Activated CD8-positive, alpha-beta T cell treated with anti-CD3 and anti-CD28 coated beads for 36 hours (primary cell): ENCODE measurements at regions not wholly inside any gene's neighbourhood (a gene's known extent, or its start where the extent isn't known, plus 50 kb on each side); places are given as distances from the start of the nearest gene placed in this dataset.

ENCODE experiments used
- ATAC-seq: fragments of 200-7000 bp; cut with Tn5 transposase; one replicate; pipeline ENCODE4 v1.10.0; 2021; ENCODE audit warnings: mild to moderate bottlenecking, moderate library complexity
- CTCF ChIA-PET: fragments of 350-600 bp; sonication (Branson Sonifier 250); formaldehyde crosslinking; loops from one replicate; lab custom pipeline; 2021; ENCODE audit warnings: antibody characterized with exemption; lab: Charles Lee
- POLR2A ChIA-PET: fragments of 350-600 bp; sonication (Branson Sonifier 250); formaldehyde crosslinking; loops from one replicate; lab custom pipeline; 2021; ENCODE audit warnings: antibody characterized with exemption; lab: Charles Lee
- DNase-seq: peaks from one replicate; pipeline ENCODE4 v3.0.0-alpha.2; 2020
- H3K27ac Mint-ChIP-seq: one replicate; pipeline ENCODE4 v1.8.0; 2021; ENCODE audit warnings: mild to moderate bottlenecking, mixed read lengths
- H3K27me3 Mint-ChIP-seq: one replicate; pipeline ENCODE4 v1.8.0; 2021; ENCODE audit warnings: mixed read lengths
- H3K36me3 Mint-ChIP-seq: one replicate; pipeline ENCODE4 v1.8.0; 2021; ENCODE audit warnings: low read depth, mixed read lengths
- H3K4me1 Mint-ChIP-seq: one replicate; pipeline ENCODE4 v1.8.0; 2021; ENCODE audit warnings: low read depth, mixed read lengths
- H3K4me3 Mint-ChIP-seq: one replicate; pipeline ENCODE4 v1.8.0; 2021; ENCODE audit warnings: mild to moderate bottlenecking, moderate library complexity, mixed read lengths
- H3K9me3 Mint-ChIP-seq: one replicate; pipeline ENCODE4 v1.8.0; 2021; ENCODE audit warnings: mixed read lengths
- intact Hi-C: fragments of 100-400 bp; cut with micrococcal nuclease; formaldehyde crosslinking; loops from one replicate; pipeline ENCODE4 v1.10.0; 2022
- TF ChIP-seq, protein P1 (sequence below): fragments of 200-600 bp; IDR thresholded peaks from one replicate; pipeline ENCODE4 v1.8.0; 2022; ENCODE audit warnings: antibody characterized with exemption, mild to moderate bottlenecking

DNA sequence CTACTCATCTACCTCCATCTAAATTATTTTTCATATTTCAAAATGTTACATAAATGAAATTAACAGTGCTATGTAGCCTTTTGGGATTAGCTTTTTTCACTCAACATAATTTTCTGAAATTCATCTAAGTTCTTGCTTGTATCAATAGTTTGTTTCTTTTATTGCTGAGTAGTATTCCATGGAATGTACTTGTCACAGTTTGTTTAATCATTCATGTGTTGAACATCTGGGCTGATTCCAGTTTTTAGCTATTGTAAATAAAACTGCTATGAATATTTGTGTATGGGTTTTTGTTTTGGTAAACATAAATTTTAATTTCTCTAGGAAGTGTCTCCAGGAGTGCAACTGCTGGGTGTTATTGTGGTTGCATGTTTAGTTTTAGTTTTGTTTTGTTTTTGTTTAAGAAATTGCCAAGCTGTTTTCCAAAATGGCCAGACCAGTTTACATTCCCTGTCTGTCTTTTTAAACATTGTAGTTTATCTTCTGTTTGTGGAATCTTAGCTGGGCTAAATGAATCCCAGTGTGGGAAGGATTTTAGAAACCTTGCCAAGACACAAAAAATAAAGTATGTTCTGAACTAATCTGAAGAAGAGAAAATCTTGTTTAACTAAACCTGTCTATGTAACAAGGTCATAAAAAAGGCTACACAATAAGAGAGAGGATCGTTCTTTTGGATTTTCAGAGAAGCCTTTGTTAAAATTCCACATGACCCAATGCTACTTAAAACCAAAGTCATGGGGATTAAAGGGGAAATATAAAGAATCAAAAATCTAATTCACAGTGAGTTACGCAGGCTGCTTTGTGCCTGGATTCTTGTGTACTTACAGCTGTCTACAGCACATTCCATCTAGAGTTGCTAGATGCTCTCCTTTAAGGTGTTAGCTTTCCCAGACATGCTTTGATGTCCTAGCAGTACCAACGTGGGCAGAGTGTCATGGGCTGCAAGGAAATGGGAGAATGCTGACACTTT lies 129.2 kb upstream of the SUCLG2 start:
- Mint-ChIP-seq H3K27ac (no peak overlapping the region), H3K36me3 (peaks cover 5% of the 10 kb centered on the region), H3K9me3 (peaks cover 20% of the 10 kb centered on the region), H3K4me3 (no peak overlapping the region), H3K27me3 (no peaks in the 10 kb centered on the region), H3K4me1 (no peaks in the 10 kb centered on the region)
- intact Hi-C loops, result no loop called here
- POLR2A ChIA-PET, result no interaction called here
- CTCF ChIA-PET, result no interaction called here
- TF ChIP-seq, protein P1, sequence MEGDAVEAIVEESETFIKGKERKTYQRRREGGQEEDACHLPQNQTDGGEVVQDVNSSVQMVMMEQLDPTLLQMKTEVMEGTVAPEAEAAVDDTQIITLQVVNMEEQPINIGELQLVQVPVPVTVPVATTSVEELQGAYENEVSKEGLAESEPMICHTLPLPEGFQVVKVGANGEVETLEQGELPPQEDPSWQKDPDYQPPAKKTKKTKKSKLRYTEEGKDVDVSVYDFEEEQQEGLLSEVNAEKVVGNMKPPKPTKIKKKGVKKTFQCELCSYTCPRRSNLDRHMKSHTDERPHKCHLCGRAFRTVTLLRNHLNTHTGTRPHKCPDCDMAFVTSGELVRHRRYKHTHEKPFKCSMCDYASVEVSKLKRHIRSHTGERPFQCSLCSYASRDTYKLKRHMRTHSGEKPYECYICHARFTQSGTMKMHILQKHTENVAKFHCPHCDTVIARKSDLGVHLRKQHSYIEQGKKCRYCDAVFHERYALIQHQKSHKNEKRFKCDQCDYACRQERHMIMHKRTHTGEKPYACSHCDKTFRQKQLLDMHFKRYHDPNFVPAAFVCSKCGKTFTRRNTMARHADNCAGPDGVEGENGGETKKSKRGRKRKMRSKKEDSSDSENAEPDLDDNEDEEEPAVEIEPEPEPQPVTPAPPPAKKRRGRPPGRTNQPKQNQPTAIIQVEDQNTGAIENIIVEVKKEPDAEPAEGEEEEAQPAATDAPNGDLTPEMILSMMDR, result no peak
- no peak for DNase-seq
- no peak for ATAC-seq

DNA sequence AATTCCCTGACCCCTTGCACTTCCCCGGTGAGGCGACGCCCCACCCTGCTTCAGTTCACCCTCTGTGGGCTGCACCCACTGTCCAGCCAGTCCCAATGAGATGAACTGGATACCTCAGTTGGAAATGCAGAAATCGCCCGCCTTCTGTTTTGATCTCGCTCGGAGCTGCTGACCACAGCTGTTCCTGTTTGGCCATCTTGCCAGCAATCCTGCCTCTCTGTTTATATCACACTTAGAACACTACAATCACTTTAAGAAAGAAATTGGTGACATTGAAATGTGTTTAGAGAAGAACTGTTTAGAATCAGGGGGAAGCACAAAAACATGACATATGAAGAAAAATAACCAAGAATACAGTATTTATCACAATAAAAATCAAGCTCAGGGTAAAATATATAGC lies 127.5 kb upstream of the SUCLG2 start:
- Mint-ChIP-seq H3K9me3 (peaks cover 23% of the 10 kb centered on the region), H3K27ac (no peak overlapping the region), H3K36me3 (peaks cover 7% of the 10 kb centered on the region), H3K4me3 (no peak overlapping the region), H3K4me1 (no peaks in the 10 kb centered on the region), H3K27me3 (no peaks in the 10 kb centered on the region)
- ATAC-seq (no peak), DNase-seq (no peak)
- POLR2A ChIA-PET, result interaction anchor here (0.9 kb wide), 1 partner anchor 10 kb away, joined by 3 read pairs; no protein-coding TSS in a partner anchor
- CTCF ChIA-PET, result interaction anchor here (1.6 kb wide), 1 partner anchor 8 kb away, joined by 6 read pairs; no protein-coding TSS in a partner anchor
- intact Hi-C loops, result no loop called here
- TF ChIP-seq, protein P1, result no peak

DNA sequence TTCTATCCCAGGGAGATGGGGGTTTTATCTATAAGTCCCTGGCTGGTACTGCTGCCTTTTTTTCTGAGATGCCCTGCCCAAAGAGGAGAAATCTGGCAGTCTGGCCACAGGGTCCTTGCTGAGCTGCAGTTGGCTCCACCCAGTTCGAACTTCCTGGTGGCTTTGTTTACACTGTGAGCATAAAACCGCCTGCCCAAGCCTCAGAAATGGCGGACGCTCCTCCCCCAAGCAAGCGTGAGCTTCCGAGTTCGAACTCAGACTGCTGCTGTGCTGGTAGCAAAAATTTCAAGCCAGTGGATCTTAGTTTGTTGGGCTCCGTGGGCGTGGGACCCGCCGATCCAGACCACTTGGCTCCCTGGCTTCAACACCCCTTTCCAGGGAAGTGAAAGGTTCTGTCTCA lies 126.8 kb upstream of the SUCLG2 start:
- Mint-ChIP-seq H3K27ac (no peak overlapping the region), H3K4me3 (no peak overlapping the region), H3K36me3 (peaks cover 7% of the 10 kb centered on the region), H3K27me3 (no peaks in the 10 kb centered on the region), H3K4me1 (no peaks in the 10 kb centered on the region), H3K9me3 (peaks cover 26% of the 10 kb centered on the region)
- no peak for DNase-seq
- no peak for ATAC-seq
- POLR2A ChIA-PET, result no interaction called here
- TF ChIP-seq, protein P1, result no peak
- CTCF ChIA-PET, result interaction anchor here (1.6 kb wide), 1 partner anchor 8 kb away, joined by 6 read pairs; no protein-coding TSS in a partner anchor
- intact Hi-C loops, result no loop called here

DNA sequence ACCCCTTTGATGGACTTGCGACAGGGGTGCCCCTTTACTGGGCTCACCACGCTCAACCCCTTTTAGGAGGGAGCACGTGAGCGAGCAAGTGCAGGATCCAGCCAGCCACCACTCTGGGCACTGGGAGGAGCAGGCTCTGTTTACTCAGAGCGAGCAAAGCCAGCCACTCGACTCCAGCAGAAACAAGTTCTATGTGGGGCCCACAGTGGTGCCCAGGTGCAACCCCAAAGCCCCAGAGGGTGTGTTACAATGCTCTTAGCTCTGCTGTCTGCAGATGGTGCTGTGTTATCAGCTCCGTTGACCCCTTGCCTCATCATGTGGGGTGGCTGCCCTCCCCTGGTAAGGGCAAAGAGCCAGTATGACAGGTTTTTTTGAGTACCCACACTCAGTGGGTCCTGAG lies 120.3 kb upstream of the SUCLG2 start:
- intact Hi-C loops, result no loop called here
- CTCF ChIA-PET, result no interaction called here
- no peaks in the 10 kb centered on the region for H3K27me3 Mint-ChIP-seq
- peaks cover 3% of the 10 kb centered on the region for H3K36me3 Mint-ChIP-seq
- no peak for DNase-seq
- no peak overlapping the region for H3K4me3 Mint-ChIP-seq
- no peak for ATAC-seq
- H3K9me3 Mint-ChIP-seq, result peaks cover 16% of the 10 kb centered on the region
- no peak overlapping the region for H3K27ac Mint-ChIP-seq
- POLR2A ChIA-PET, result no interaction called here
- H3K4me1 Mint-ChIP-seq, result no peaks in the 10 kb centered on the region
- TF ChIP-seq, protein P1, result no peak

DNA sequence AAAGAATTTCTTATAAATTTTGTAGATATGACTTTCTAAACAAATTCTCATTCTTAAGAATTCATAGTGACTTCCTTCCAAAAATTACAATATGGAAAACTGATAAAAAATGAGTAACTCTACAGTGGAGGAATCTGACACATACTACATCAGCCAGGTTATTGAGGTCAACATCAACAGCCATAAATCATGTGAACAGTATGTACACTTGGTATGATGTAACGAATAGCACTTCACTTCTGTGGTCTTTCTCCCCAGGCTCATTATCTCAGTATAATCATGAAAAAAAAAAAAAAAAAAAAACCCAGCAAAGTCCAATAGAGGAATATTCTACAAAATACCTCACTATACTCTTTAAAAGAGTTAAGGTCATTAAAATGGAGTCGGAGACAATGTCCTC lies 111.2 kb upstream of the SUCLG2 start:
- H3K27me3 Mint-ChIP-seq, result no peaks in the 10 kb centered on the region
- no peak for ATAC-seq
- ChIA-PET POLR2A (no interaction called here), CTCF (no interaction called here)
- no peak for DNase-seq
- peaks cover 15% of the 10 kb centered on the region for H3K36me3 Mint-ChIP-seq
- H3K4me3 Mint-ChIP-seq, result no peak overlapping the region
- peaks cover 37% of the 10 kb centered on the region for H3K9me3 Mint-ChIP-seq
- no peak overlapping the region for H3K27ac Mint-ChIP-seq
- TF ChIP-seq, protein P1, result no peak
- H3K4me1 Mint-ChIP-seq, result no peaks in the 10 kb centered on the region
- intact Hi-C loops, result no loop called here
